Neural progenitor cell (in vitro differentiated cells): ENCODE measurements at regions not wholly inside any gene's neighbourhood (a gene's known extent, or its start where the extent isn't known, plus 50 kb on each side); places are given as distances from the start of the nearest gene placed in this dataset.
A peak's percentile ranks its signal among the peaks of the same experiment; 100 is the strongest.

Source experiments
- DNase-seq: peaks from one replicate; pipeline ENCODE4 v3.0.0-alpha.2; 2016; ENCODE audit warnings: low spot score
- H2AFZ ChIP-seq: fragments of 200-600 bp; sonication (generic); replicated peaks from 2 replicates; pipeline ENCODE4 v1.6.1; 2016; ENCODE audit warnings: antibody characterized with exemption
- H3F3A ChIP-seq: fragments of 200-600 bp; sonication (generic); 2 replicates; pipeline ENCODE4 v1.6.1; 2016; ENCODE audit warnings: antibody characterized with exemption, low read depth
- H3K27ac ChIP-seq: fragments of 200-600 bp; sonication (generic); 2 replicates; pipeline ENCODE4 v1.5.1; 2016; ENCODE audit warnings: mild to moderate bottlenecking
- H3K27me3 ChIP-seq: fragments of 200-600 bp; sonication (generic); 2 replicates; pipeline ENCODE4 v1.6.1; 2016; ENCODE audit warnings: mild to moderate bottlenecking, moderate library complexity
- H3K36me3 ChIP-seq: fragments of 200-600 bp; sonication (generic); 2 replicates; pipeline ENCODE4 v1.5.1; 2016
- H3K4me1 ChIP-seq: fragments of 200-600 bp; sonication (generic); 2 replicates; pipeline ENCODE4 v1.6.1; 2016; ENCODE audit warnings: mixed run types
- H3K4me2 ChIP-seq: fragments of 200-600 bp; sonication (generic); 2 replicates; pipeline ENCODE4 v1.6.1; 2016
- H3K4me3 ChIP-seq: fragments of 200-600 bp; sonication (generic); 2 replicates; pipeline ENCODE4 v1.5.1; 2016
- H3K79me2 ChIP-seq: fragments of 200-600 bp; sonication (generic); 2 replicates; pipeline ENCODE4 v1.6.1; 2016; ENCODE audit warnings: low read depth
- H3K9ac ChIP-seq: fragments of 200-600 bp; sonication (generic); 2 replicates; pipeline ENCODE4 v1.6.1; 2016
- H3K9me3 ChIP-seq: fragments of 200-600 bp; sonication (generic); 2 replicates; pipeline ENCODE4 v1.5.1; 2016; ENCODE audit warnings: low read depth
- H4K20me1 ChIP-seq: fragments of 200-600 bp; sonication (generic); 2 replicates; pipeline ENCODE4 v1.6.1; 2016; ENCODE audit warnings: low read depth
- H3K27ac Mint-ChIP-seq: 3 replicates; pipeline ENCODE4 v1.8.0; 2021; ENCODE audit warnings: mixed read lengths
- H3K27me3 Mint-ChIP-seq: 2 replicates; pipeline ENCODE4 v1.8.0; 2022; ENCODE audit warnings: low read depth, mild to moderate bottlenecking, inconsistent platforms, moderate library complexity, mixed read lengths; ENCODE audit not compliant: insufficient read depth
- H3K36me3 Mint-ChIP-seq: 3 replicates; pipeline ENCODE4 v1.8.0; 2021; ENCODE audit warnings: mixed read lengths
- H3K4me1 Mint-ChIP-seq: 3 replicates; pipeline ENCODE4 v1.8.0; 2021; ENCODE audit warnings: mixed read lengths
- H3K4me3 Mint-ChIP-seq: 3 replicates; pipeline ENCODE4 v1.8.0; 2021; ENCODE audit warnings: mild to moderate bottlenecking, moderate library complexity, mixed read lengths
- H3K9me3 Mint-ChIP-seq: 3 replicates; pipeline ENCODE4 v1.8.0; 2020; ENCODE audit warnings: mixed read lengths
- EZH2 ChIP-seq: fragments of 200-600 bp; sonication (generic); IDR thresholded peaks from 2 replicates; pipeline ENCODE4 v1.6.1; 2017; ENCODE audit warnings: antibody characterized with exemption, mild to moderate bottlenecking, moderate library complexity
- EZH2phosphoT487 ChIP-seq: fragments of 200-600 bp; sonication (generic); IDR thresholded peaks from 2 replicates; pipeline ENCODE4 v1.6.1; 2017; ENCODE audit warnings: antibody characterized with exemption
- TF ChIP-seq, protein P1 (sequence below): fragments of 200-600 bp; sonication (generic); IDR thresholded peaks from 2 replicates; pipeline ENCODE4 v1.5.1; 2017; ENCODE audit warnings: antibody characterized with exemption, mild to moderate bottlenecking

DNA sequence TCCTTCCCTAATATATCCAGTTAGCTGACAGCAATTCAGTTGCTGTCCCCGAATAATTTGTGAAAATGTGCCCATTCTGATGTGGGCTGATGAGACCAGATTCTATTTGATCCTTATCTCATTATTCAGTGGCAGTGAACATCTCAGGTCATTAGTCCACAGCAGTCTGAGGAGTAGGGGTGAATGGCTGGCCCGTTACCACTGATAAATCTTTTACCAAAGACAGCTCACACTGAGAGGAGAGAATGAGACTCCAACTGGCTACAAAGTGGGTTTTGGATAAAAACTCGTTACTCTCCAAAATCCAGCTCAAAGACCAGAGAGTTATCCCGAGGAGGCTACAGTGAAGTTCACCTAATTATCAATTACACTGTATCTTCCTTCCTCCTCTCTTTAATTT is 189.7 kb downstream of the TUSC7 start:
- DNase-seq: no peak
- Histone ChIP-seq H3K36me3 (no peaks in the 10 kb centered on the region), H3F3A (no peaks in the 10 kb centered on the region), H3K4me2 (no peak overlapping the region), H3K4me1 (peaks cover 4% of the 10 kb centered on the region), H3K9me3 (no peaks in the 10 kb centered on the region), H2AFZ (no peak overlapping the region), H3K27me3 (no peaks in the 10 kb centered on the region), H3K79me2 (no peaks in the 10 kb centered on the region), H3K4me3 (no peak overlapping the region), H3K27ac (peak overlapping the region; percentile 38), H3K9ac (no peak overlapping the region), H4K20me1 (no peaks in the 10 kb centered on the region)
- H3K27ac Mint-ChIP-seq: no peak overlapping the region
- no peaks in the 10 kb centered on the region for H3K9me3 Mint-ChIP-seq
- H3K4me1 Mint-ChIP-seq: peaks cover 3% of the 10 kb centered on the region
- no peaks in the 10 kb centered on the region for H3K27me3 Mint-ChIP-seq
- no peak overlapping the region for H3K4me3 Mint-ChIP-seq
- TF ChIP-seq EZH2phosphoT487: no peak
- no peak for TF ChIP-seq EZH2
- TF ChIP-seq, protein P1, sequence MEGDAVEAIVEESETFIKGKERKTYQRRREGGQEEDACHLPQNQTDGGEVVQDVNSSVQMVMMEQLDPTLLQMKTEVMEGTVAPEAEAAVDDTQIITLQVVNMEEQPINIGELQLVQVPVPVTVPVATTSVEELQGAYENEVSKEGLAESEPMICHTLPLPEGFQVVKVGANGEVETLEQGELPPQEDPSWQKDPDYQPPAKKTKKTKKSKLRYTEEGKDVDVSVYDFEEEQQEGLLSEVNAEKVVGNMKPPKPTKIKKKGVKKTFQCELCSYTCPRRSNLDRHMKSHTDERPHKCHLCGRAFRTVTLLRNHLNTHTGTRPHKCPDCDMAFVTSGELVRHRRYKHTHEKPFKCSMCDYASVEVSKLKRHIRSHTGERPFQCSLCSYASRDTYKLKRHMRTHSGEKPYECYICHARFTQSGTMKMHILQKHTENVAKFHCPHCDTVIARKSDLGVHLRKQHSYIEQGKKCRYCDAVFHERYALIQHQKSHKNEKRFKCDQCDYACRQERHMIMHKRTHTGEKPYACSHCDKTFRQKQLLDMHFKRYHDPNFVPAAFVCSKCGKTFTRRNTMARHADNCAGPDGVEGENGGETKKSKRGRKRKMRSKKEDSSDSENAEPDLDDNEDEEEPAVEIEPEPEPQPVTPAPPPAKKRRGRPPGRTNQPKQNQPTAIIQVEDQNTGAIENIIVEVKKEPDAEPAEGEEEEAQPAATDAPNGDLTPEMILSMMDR: no peak
- no peaks in the 10 kb centered on the region for H3K36me3 Mint-ChIP-seq

DNA sequence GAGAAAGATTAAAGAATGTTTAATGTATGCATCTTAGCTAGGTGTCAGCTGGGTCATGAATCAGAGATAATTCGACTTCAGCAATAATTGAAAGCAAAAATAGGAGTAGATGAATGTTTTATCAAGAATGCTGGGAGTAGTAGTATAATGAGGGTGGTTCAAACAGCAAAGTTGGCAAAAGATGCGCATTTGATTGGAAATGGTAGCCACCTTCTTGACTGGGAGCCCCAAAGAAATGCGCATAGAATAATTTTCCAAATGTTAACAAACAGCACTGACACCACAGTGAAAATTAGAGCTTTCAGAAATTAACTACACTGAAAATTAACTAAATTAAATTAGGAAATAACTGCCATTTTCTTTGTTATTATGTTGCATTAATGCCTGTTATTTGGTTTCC is 195.8 kb downstream of the TUSC7 start:
- no peak for DNase-seq
- Mint-ChIP-seq H3K4me1 (no peaks in the 10 kb centered on the region), H3K27me3 (no peaks in the 10 kb centered on the region), H3K9me3 (no peaks in the 10 kb centered on the region), H3K36me3 (no peaks in the 10 kb centered on the region), H3K4me3 (no peak overlapping the region), H3K27ac (no peak overlapping the region)
- no peaks in the 10 kb centered on the region for H3K4me1 ChIP-seq
- H3K36me3 ChIP-seq: no peaks in the 10 kb centered on the region
- no peaks in the 10 kb centered on the region for H3K79me2 ChIP-seq
- TF ChIP-seq, protein P1: no peak
- TF ChIP-seq EZH2phosphoT487 (no peak), EZH2 (no peak)
- no peaks in the 10 kb centered on the region for H3K9me3 ChIP-seq
- H3K27ac ChIP-seq: no peak overlapping the region
- H2AFZ ChIP-seq: no peak overlapping the region
- H3K9ac ChIP-seq: no peak overlapping the region
- no peaks in the 10 kb centered on the region for H3F3A ChIP-seq
- no peak overlapping the region for H3K4me3 ChIP-seq
- no peaks in the 10 kb centered on the region for H4K20me1 ChIP-seq
- H3K27me3 ChIP-seq: no peaks in the 10 kb centered on the region
- no peak overlapping the region for H3K4me2 ChIP-seq

DNA sequence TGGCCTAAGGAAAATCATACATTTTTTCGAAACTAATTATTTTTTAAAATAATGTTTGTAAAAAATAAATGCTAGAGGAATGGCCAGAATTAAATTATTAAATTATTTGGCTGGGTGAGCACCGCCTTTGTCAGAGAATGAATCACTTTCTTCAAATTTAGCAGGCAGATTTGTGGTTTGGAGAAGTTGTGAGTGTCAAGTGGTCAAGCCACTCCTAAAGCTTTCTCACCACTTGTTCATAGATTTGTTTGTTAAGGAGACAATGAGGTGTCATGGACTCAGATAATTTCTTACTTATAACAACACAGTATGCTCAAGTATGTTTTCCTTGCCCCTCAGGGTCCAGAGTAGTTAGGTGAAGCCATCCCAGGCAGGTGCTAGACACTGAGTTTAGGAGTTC is 196.2 kb downstream of the TUSC7 start:
- TF ChIP-seq, protein P1: no peak
- no peak for TF ChIP-seq EZH2
- no peak for TF ChIP-seq EZH2phosphoT487
- H3K9ac ChIP-seq: no peak overlapping the region
- H3K4me1 Mint-ChIP-seq: no peaks in the 10 kb centered on the region

DNA sequence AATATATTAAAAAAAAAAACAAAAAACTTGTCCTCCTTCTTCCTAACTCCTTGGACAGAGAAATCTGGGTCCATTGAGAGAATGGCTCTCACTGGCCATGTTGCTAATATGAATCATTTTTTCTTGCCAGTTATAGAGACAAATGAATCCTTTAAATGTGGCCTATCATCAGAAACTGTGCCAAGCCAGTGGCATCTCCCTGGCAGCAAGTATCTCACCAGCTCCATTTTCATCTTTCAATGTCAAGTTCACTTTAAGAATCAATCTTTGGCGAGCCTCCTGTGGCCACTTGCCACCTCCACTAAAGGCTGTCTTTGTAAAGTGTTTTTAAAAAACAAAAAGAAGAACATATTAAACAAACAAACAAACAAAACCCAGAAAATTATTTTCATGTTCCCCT is 202.5 kb downstream of the TUSC7 start:
- no peak overlapping the region for H3K4me3 ChIP-seq
- no peaks in the 10 kb centered on the region for H3F3A ChIP-seq
- no peaks in the 10 kb centered on the region for H3K4me1 ChIP-seq
- H3K27me3 ChIP-seq: no peaks in the 10 kb centered on the region
- H3K4me3 Mint-ChIP-seq: no peak overlapping the region
- no peak overlapping the region for H3K9ac ChIP-seq
- H4K20me1 ChIP-seq: no peaks in the 10 kb centered on the region
- no peaks in the 10 kb centered on the region for H3K36me3 ChIP-seq
- no peaks in the 10 kb centered on the region for H3K36me3 Mint-ChIP-seq
- H3K9me3 Mint-ChIP-seq: no peaks in the 10 kb centered on the region
- no peak overlapping the region for H2AFZ ChIP-seq
- H3K27ac Mint-ChIP-seq: no peak overlapping the region
- TF ChIP-seq, protein P1: no peak
- TF ChIP-seq EZH2phosphoT487 (no peak), EZH2 (no peak)
- H3K4me1 Mint-ChIP-seq: no peaks in the 10 kb centered on the region
- H3K27me3 Mint-ChIP-seq: no peaks in the 10 kb centered on the region
- no peaks in the 10 kb centered on the region for H3K79me2 ChIP-seq
- no peak overlapping the region for H3K27ac ChIP-seq
- no peak overlapping the region for H3K4me2 ChIP-seq
- no peak for DNase-seq
- no peaks in the 10 kb centered on the region for H3K9me3 ChIP-seq

More for the DNA sequence above, 196.2 kb downstream of the TUSC7 start:
- H3K27ac Mint-ChIP-seq: no peak overlapping the region
- Histone ChIP-seq H3K27ac (no peak overlapping the region), H2AFZ (no peak overlapping the region), H4K20me1 (no peaks in the 10 kb centered on the region), H3K4me2 (no peak overlapping the region), H3K4me3 (no peak overlapping the region), H3F3A (no peaks in the 10 kb centered on the region), H3K4me1 (no peaks in the 10 kb centered on the region), H3K9me3 (no peaks in the 10 kb centered on the region), H3K79me2 (no peaks in the 10 kb centered on the region), H3K27me3 (no peaks in the 10 kb centered on the region), H3K36me3 (no peaks in the 10 kb centered on the region)
- no peaks in the 10 kb centered on the region for H3K27me3 Mint-ChIP-seq
- H3K36me3 Mint-ChIP-seq: no peaks in the 10 kb centered on the region
- no peaks in the 10 kb centered on the region for H3K9me3 Mint-ChIP-seq
- DNase-seq: no peak
- no peak overlapping the region for H3K4me3 Mint-ChIP-seq
